ENCODE measurements at regions not wholly inside any gene's neighbourhood (a gene's known extent, or its start where the extent isn't known, plus 50 kb on each side); places are given as distances from the start of the nearest gene placed in this dataset.

- no peak for DNase-seq
- no peaks in the 10 kb centered on the region for H3K27me3 Mint-ChIP-seq (ENCODE audit: unreplicated experiment)
- intact Hi-C loops (cut with micrococcal nuclease; ENCODE audit: unreplicated experiment): no loop called here
- no peaks in the 10 kb centered on the region for H3K9me3 Mint-ChIP-seq (ENCODE audit: low read depth, unreplicated experiment)
- no peak overlapping the region for H3K4me3 Mint-ChIP-seq (ENCODE audit: low read depth, unreplicated experiment)
- BruUV-seq (replicated peaks): no TSS peak
- H3K4me1 Mint-ChIP-seq (ENCODE audit: low read depth, unreplicated experiment): peaks cover 29% of the 10 kb centered on the region
- H3K27ac Mint-ChIP-seq (ENCODE audit: unreplicated experiment): no peak overlapping the region
- no peaks in the 10 kb centered on the region for H3K36me3 Mint-ChIP-seq (ENCODE audit: insufficient read depth, unreplicated experiment)
- TF ChIP-seq CTCF (IDR thresholded peaks at IDR 0.05; ENCODE audit: unreplicated experiment): no peak
- CTCF ChIA-PET: no interaction called here
Observed at GRCh38 chr10:52469970-52470705, 156.1 kb downstream of the DKK1 start.

- peak overlapping the region; percentile 14 for H3K4me3 Mint-ChIP-seq (ENCODE audit: low read depth, unreplicated experiment)
- intact Hi-C loops (cut with micrococcal nuclease; ENCODE audit: unreplicated experiment): no loop called here
- H3K36me3 Mint-ChIP-seq (ENCODE audit: insufficient read depth, unreplicated experiment): no peaks in the 10 kb centered on the region
Observed at GRCh38 chr10:52472406-52473146, 158.5 kb downstream of the DKK1 start.

GRCh38 chr10:52474265-52474664, 160.2 kb downstream of the DKK1 start:
- intact Hi-C loops (cut with micrococcal nuclease; ENCODE audit: unreplicated experiment): no loop called here
- DNase-seq: no peak
- H3K4me3 Mint-ChIP-seq (ENCODE audit: low read depth, unreplicated experiment): no peak overlapping the region
- BruUV-seq (replicated peaks): no TSS peak
- CTCF ChIA-PET: interaction anchor here (0.7 kb wide), 1 partner anchor 124 kb away, joined by 3 read pairs; no protein-coding TSS in a partner anchor
- peaks cover 38% of the 10 kb centered on the region for H3K4me1 Mint-ChIP-seq (ENCODE audit: low read depth, unreplicated experiment)
- no peaks in the 10 kb centered on the region for H3K36me3 Mint-ChIP-seq (ENCODE audit: insufficient read depth, unreplicated experiment)
- H3K27ac Mint-ChIP-seq (ENCODE audit: unreplicated experiment): no peak overlapping the region
- no peaks in the 10 kb centered on the region for H3K9me3 Mint-ChIP-seq (ENCODE audit: low read depth, unreplicated experiment)
- H3K27me3 Mint-ChIP-seq (ENCODE audit: unreplicated experiment): no peaks in the 10 kb centered on the region
- TF ChIP-seq CTCF (IDR thresholded peaks at IDR 0.05; ENCODE audit: unreplicated experiment): no peak

More at GRCh38 chr10:52472406-52473146, 158.5 kb downstream of the DKK1 start:
- DNase-seq: no peak
- Mint-ChIP-seq H3K9me3 (ENCODE audit: low read depth, unreplicated experiment) (no peaks in the 10 kb centered on the region), H3K4me1 (ENCODE audit: low read depth, unreplicated experiment) (peaks cover 38% of the 10 kb centered on the region), H3K27ac (ENCODE audit: unreplicated experiment) (peak overlapping the region; percentile 26), H3K27me3 (ENCODE audit: unreplicated experiment) (no peaks in the 10 kb centered on the region)
- BruUV-seq (replicated peaks): no TSS peak
- CTCF ChIA-PET: interaction anchor here (1.0 kb wide), 2 partner anchors 11 to 16 kb away, joined by 4 to 5 read pairs; no protein-coding TSS in a partner anchor
- TF ChIP-seq CTCF (IDR thresholded peaks at IDR 0.05; ENCODE audit: unreplicated experiment): no peak

GRCh38 chr10:52477305-52477704, 163.2 kb downstream of the DKK1 start:
- no peak for DNase-seq
- Mint-ChIP-seq H3K4me1 (ENCODE audit: low read depth, unreplicated experiment) (peaks cover 29% of the 10 kb centered on the region), H3K27me3 (ENCODE audit: unreplicated experiment) (no peaks in the 10 kb centered on the region), H3K4me3 (ENCODE audit: low read depth, unreplicated experiment) (no peak overlapping the region), H3K27ac (ENCODE audit: unreplicated experiment) (no peak overlapping the region), H3K36me3 (ENCODE audit: insufficient read depth, unreplicated experiment) (no peaks in the 10 kb centered on the region), H3K9me3 (ENCODE audit: low read depth, unreplicated experiment) (no peaks in the 10 kb centered on the region)
- intact Hi-C loops (cut with micrococcal nuclease; ENCODE audit: unreplicated experiment): no loop called here
- CTCF ChIA-PET: interaction anchor here (0.6 kb wide), 1 partner anchor 11 kb away, joined by 4 read pairs; no protein-coding TSS in a partner anchor
- no peak for TF ChIP-seq CTCF (IDR thresholded peaks at IDR 0.05; ENCODE audit: unreplicated experiment)
- no TSS peak for BruUV-seq (replicated peaks)
